ENCODE measurements at regions not wholly inside any gene's neighbourhood (a gene's known extent, or its start where the extent isn't known, plus 50 kb on each side); places are given as distances from the start of the nearest gene placed in this dataset.

GRCh38 chr10:128657548-128657947, 531.3 kb upstream of the MKI67 start:
- no peak for DNase-seq (ENCODE audit: low read depth, low spot score)

- no peak for DNase-seq (ENCODE audit: low read depth, low spot score)
Observed at GRCh38 chr10:128660726-128661125, 534.5 kb upstream of the MKI67 start.

- DNase-seq (ENCODE audit: low read depth, low spot score): no peak
Observed at GRCh38 chr10:128661404-128662197, 535.4 kb upstream of the MKI67 start.

- DNase-seq (ENCODE audit: low read depth, low spot score): no peak
Observed at GRCh38 chr10:128662520-128662919, 536.3 kb upstream of the MKI67 start.

GRCh38 chr10:128664729-128665128, 538.5 kb upstream of the MKI67 start:
- no peak for DNase-seq (ENCODE audit: low read depth, low spot score)

DNA sequence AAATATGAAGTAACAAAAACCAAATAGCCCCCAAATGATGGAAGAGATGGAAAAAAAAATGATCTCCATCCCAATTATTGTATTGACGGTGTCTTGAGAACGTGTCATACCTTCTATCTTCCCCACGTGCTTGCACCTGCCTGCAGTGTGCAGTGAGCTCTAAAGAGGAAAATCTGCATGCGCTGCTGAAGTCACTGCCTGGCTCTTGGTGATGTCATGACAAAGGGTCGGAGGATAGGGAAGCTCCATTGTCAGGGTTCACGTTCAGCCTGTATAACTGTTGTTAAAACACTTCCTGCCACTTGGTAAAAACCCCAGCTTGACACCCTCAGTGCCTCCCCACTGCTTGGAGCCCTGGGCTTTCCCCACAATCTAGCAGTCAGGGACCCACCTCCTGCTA, 549.2 kb upstream of the MKI67 start:
- no peak for DNase-seq (ENCODE audit: low read depth, low spot score)

DNA sequence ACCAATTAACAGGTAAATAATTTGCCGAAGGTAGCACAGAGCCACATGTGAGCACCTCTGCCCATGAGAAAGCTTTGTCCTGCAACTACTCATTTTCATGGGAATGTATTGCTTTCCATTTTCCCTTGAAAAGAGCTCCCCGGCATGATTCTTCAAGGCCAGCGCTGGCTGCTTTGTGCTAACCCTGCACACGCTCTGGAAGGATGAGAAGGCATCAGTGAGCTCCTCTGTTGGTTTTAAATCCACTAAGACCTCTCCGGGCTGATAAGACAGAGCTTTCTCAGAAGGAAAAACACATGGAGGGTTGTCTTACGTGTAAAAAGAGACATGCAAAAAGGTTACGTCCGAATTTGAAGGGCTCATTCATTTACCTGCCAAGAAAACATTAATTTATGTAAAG, 553.9 kb upstream of the MKI67 start:
- DNase-seq (ENCODE audit: low read depth, low spot score): no peak

GRCh38 chr10:128684215-128684614, 558.0 kb upstream of the MKI67 start:
- no peak for DNase-seq (ENCODE audit: low read depth, low spot score)

DNA sequence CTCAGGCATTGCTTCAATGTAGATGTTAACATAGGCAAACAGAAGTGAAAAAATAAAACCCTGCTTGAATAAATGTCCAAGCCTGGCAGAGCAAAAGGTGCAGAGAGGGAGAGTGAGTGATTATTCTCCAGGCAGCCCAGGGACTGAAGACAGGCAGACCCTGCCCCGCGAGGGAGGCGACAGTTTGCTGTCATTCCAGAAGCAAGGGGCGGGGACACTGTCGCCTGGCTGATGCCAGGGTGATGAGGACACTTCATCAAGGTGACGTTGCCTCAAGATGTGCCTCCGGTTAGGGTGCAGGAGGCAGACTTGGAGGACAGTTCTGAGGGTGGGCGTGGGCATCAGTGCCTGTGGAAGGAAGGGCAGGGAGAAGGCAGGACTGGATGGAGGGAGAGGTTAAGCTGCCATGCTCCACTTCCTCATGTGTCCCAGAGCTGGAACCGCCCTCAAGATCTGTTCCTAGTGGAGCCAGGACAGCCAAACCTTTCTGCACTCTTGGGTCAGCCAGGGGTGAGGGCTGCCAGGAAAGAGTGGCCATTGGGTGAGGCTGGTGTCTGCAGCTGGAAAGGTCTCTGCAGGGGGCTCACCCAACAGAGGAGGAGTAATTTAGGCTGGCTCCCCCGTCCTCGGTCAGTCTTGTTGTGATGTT, 560.5 kb upstream of the MKI67 start:
- no peak for DNase-seq (ENCODE audit: low read depth, low spot score)

GRCh38 chr10:128687408-128687807, 561.2 kb upstream of the MKI67 start:
- no peak for DNase-seq (ENCODE audit: low read depth, low spot score)

DNA sequence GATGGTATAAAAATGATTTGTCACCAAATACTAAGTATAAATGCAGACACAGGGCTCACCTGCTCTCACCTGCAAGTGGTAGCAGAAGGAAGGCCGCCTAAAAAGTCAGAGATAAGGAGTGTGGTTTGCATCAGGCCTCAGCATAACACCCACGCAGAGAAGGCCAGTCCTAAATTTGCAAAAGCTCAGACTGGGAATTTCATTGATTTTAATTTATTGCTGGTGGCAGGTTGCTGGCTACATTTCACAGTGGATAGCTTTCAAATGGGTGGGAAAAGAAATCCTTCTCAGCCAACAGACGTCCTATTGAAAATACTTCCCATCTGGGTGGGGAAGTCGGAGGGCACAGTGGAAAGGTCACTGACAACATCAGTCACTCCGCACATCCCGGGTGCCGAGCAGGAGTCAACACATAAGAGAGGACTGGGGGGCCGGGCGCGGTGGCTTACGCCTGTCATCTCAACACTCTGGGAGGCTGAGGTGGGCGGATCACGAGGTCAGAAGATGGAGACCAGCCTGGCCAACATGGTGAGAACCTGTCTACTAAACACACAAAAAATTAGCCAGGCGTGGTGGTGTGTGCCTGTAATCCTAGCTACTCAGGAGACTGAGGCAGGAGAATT, 561.8 kb upstream of the MKI67 start:
- DNase-seq (ENCODE audit: low read depth, low spot score): no peak

- DNase-seq (ENCODE audit: low read depth, low spot score): no peak
Observed at GRCh38 chr10:128689667-128690066, 563.4 kb upstream of the MKI67 start.

DNA sequence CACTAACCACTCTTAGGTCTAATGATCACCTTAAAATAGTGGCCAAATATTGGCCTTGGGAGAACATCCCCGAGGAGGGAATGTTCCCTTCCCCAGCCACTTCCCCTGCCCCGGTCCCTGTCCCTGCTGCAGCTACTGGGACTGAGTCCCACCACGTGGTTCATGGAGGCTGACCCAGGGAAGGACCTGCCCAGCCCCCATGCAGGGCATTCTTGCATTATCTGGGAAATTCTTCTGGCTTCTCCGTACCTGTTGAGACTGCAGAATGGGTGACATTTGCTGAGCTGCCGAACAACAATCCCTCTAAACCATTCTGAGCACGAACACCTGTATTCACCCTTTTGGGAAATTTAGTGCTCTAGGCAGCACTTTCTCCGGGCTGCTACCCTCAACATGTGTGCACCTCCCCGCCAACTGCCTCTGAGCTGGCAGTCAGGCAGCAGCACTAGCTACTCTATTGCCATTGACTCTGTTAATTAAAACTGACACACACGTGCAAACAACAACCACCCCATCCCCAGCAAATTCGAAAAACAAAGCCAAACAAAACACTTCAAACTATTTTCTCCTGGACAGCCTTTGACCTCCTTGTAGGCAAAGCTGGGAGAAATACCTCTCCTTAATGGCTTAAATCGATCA, 567.4 kb upstream of the MKI67 start:
- no peak for DNase-seq (ENCODE audit: low read depth, low spot score)

- no peak for DNase-seq (ENCODE audit: low read depth, low spot score)
Observed at GRCh38 chr10:128694168-128694850, 568.1 kb upstream of the MKI67 start.

DNA sequence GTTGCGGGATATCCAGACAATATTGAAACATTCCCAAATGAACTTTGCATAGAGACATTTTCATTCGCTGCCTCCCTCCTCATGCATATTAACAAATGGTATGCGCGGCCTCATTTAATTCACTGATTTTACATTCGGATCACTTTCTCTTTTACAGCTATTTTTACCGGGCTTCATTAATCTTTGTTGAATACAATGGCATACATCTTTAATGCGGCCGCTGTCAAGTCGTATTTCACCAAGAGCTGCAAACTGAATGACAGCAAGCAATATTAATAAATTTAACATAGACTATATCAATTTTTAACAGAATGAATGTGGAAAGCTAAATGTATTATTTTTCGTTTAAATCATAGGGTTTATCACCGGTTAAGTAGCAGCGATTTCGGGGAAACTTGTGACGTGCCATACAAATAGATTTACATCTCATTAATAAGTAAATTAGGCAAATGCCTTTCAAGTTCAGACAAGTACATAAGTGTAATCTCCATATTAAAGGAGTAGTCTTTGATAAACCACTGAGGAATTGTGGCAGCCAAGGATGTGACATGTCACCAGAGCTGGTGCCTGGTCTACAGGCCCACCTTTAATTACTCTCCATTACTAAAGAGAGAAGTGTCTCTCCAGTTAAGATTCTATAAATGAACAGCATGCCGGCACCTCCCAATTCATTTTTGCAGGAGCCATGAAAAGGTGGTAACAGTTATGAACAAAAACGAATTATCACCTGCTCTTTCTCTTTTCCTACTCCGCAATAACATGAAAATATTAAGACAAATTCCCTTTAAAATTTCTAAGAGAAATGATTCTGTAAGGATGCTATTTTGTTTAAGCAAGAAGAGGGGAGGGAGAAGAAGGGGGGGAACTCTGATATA, 568.9 kb upstream of the MKI67 start:
- no peak for DNase-seq (ENCODE audit: low read depth, low spot score)

DNA sequence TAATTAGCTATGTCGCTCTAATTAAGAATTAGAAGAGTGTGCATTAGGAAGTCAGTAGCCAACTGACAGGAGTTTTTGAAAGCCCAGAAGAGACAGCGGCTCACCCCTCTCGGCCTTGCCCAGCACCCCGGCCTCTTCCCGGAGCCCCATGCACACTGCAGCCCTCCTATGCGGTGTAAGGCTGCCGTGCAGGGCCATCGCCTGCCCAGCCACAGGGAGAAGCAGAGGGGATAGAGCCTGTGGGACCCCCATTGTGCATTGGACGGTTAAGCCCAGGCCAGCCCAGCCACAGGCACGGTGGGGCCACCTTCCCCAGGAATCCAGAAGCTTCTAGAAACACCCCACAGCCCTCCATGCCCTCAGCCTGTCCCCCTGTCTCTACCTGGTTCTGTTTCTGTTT, 569.7 kb upstream of the MKI67 start:
- DNase-seq (ENCODE audit: low read depth, low spot score): no peak

GRCh38 chr10:128697437-128697836, 571.2 kb upstream of the MKI67 start:
- no peak for DNase-seq (ENCODE audit: low read depth, low spot score)

- DNase-seq (ENCODE audit: low read depth, low spot score): no peak
Observed at GRCh38 chr10:128701381-128701780, 575.2 kb upstream of the MKI67 start.

DNA sequence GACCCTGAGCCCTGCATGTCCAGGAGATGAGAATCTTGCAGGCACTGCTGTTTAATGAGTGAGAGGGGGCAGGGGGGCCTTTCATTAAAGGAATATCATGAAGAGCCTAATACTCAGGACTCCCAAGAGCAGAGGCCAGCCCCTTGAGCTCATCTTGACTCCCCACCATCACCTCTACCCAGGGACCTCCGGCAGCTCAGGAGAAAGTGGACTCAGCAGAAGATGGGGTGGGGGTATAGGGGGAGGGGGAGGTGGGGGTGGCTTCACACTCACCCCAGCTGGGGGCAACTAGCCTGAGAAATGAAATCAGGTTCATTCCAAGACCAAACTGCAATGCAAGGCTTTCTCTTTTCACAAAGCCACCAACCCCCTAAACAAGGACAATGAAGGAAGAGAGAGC, 575.6 kb upstream of the MKI67 start:
- DNase-seq (ENCODE audit: low read depth, low spot score): no peak

DNA sequence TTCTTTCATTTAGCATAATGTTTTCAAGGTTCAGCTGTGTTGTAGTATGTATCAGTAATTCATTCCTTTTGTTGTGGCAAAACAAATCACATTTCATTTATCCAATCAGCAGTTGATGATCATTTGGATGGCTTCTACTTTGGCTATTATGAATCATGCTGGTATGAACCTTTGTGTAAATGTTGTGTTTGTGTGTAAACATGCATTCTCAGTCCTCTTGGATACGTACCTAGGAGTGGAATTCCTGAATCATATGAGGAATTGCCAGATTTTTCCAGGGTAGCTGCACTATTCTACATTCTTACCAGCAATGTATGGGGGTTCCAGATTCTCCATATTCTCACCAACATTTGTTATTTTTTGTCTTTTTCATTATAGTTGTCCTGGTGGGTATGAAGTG, 578.5 kb upstream of the MKI67 start:
- no peak for DNase-seq (ENCODE audit: low read depth, low spot score)

DNA sequence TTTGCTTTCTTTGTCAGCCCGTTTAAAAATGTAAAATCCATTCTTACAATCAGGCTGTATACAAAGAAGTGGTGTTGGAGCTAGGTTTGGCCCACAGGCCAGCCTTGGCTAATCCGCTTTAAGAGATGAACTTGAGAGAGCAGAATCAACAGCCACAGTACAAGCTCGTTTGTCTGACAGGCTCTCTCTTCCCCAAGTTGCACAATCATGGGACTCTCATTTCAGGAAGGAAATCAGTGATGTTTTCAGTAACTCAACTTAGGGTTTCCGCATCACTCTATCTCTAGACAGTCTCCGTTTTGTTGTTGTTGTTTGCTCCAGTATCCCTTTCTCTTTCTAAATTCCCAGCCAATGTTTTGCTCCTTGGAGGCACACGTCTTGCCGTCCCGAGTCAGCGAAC, 582.0 kb upstream of the MKI67 start:
- DNase-seq (ENCODE audit: low read depth, low spot score): no peak

Measured in activated CD4-positive, CD25-positive, alpha-beta regulatory T cell treated with anti-CD3 and anti-CD28 coated beads, Interleukin-2, amount 50 U/mL, for 16 hours (primary cell).